HL-60/S4 treated with phorbol 12-myristate 13-acetate at 8.2 ng/mL for 4 days and 3 days (cell line): ENCODE measurements at regions not wholly inside any gene's neighbourhood (a gene's known extent, or its start where the extent isn't known, plus 50 kb on each side); places are given as distances from the start of the nearest gene placed in this dataset.

ENCODE experiments used
- in situ Hi-C: fragments of 300-500 bp; cut with MboI; formaldehyde crosslinking; loops from 2 replicates; pipeline ENCODE4 v1.15.0; 2022; ENCODE audit warnings: low sequenced_read_pairs

DNA sequence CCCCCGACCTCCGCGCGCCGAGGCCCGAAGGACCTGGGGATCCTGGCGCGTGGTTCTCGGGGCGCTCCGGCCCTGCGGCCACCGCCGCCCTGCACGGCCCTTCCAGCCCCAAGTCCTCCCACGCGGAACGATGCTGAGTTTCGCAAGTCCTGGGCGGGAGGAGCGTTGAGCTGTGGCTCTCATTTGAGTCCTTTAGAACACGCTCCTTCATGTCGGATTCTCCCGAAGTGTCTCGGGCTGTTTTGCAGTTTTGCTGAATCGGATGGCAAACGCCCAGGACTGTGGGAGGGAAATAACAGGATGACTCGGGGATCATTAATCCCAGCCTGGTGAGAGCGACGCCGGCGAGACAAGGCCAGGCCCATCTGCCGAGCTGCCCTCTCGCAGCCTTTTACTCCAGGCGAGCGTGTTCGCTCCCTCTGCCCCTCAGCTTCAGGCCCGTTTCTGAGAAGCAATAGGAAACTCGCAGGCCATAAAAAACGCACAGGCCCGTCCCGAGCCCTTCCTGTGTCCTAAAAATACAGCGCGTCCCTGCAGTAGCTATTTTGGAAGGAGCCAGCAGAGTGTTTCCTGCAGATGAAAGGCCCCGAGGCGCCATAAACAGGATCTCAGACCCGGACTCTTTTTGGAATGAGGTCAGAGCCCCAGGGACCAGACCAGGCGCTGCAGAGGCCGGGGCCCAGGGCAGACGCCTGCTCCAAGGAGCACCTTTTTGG lies 153.5 kb downstream of the DLL1 start:
- in situ Hi-C loops: no loop called here

DNA sequence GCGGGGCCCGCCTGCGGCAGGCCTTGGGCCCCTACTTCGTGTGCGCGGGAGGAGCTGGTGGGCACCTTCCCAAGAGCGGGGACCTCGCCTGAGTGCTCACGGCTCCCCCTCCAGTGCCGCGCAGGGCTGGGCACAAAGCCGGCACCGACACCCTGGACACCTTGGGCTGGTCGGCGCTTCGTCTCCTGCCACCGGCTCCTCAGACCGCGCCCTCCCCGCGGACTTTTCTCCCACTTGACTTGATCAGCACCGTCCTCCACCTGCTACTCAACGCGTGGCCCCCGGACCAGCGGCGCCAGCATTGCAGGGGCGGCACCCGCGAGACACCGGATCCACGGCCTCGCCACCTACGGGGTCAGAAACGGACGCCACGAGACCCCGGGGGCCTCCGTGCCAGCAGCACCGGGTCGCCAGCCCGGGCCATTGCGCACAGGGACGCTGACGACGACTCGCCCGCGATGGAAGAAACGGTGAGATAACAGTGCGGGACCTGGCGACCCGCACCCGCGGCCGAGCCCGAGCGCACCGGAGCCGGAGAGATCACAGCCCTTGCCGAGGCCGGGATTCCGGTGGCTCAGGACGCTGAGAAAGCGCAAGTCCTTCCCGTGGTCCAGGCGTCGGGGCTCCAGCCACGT lies 154.2 kb downstream of the DLL1 start:
- in situ Hi-C loops: no loop called here

DNA sequence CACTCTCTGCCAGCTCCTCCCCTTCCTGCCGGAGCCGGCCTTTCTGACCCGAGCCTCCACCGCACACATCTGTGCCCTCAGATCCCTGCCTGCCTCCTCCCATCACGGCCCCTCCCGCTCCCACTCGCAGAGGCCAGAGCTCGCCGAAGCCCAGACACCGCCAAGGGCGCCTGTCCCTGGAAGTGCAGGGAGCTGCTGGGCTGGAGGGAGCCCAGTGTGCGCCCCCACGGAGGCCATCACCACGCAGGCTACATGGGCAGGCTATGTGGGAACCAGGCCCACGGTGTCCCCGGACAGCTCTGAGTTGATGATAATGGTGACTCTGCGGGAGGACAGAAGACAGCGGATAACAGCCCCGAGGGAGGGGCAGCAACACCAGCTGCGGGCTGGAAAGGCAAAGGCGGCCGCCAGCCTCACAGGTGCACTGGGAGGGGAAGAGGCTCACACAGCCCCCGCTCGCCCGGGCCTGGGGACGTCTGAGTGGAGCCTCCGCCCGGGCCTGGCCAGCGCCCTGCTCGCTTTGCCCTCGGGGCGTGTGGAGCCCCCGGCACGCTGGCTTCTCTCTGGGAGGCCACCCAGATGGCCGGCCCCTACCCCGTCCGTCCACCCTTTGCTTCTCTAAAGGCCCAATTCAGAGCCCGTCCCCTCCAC lies 154.9 kb downstream of the DLL1 start:
- in situ Hi-C loops: no loop called here

DNA sequence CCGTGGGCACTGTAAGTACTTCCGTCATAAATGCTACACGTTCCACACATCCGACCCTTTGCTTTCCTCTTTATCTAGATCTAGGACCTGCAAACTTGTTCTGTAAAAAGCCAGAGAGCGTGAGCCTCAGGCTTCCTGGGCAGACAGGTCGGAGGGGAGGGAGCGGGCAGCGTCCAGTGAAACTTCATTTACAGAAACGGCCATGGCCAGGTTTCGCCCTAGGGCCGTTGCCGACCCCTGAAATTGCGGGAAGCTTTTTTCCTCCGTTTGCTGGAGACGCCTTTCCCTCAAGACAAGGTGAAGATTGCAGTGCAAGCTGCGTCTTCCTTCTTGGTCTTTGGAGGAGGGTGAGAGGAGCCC lies 155.4 kb downstream of the DLL1 start:
- in situ Hi-C loops: no loop called here

DNA sequence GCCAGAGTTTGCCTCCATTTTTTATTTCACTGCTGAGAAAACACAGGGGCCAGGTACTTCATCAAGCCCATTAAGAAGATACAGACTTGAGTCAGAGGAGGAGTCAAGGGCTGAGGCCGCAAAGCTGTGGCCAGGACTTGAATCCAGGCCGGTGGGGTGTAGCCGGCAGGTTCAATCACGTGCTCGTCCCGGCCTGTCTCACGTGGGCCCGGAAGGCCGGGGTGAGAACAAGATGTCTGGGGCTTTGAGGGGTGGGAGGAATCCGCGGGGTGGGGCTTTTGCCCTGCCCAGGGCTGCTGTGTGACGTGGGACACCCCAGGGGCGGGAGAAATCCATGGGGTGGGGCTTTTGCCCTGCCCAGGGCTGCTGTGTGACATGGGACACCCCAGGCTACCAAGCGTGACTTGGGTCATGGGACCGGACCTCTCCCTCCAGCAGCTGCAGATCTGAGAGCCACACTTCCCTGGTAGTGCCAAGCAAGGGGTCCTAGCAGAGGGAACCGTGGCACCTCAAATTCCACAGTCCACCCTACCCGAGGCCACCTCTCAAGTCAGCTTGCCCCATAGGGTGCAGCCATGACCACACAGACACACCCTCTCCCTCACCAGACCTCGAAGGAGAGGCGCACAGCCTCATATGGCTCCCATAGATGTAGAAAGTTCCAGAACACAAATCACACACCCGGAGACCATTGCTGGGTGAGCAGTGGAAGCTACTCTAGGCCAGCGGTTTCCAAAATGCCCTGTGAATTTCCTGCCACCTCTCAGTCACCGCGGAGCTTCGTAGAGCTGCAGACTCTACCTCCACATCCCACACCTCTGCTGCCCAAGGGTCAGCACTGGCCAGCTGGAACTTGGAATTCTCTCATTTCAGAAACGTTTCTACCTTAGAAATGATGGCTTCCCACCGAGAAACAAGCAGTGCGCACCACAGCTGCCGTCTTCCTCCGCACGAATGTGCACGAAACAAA lies 156.1 kb downstream of the DLL1 start:
- in situ Hi-C loops: no loop called here

DNA sequence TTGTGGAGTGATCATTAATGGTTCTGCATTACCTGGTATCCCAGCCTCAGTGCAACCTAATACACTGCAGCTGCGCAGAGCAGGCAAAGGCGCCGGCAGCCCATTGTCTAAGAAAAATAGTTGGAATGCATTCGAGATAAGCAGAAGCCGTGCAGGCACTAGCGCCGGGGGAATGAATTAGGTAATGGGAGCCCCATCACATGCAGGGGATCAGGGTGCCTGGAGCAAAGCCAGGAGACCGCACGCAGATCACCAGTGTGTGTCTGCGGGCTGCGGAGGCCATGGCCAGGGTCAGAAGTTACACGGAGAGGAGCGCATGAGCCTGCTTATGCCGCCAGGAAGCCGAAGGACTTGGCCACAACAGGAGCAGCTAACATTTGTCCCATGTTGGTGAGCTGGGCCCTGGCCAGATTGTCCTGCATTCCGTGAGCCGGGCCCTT lies 156.8 kb downstream of the DLL1 start:
- in situ Hi-C loops: no loop called here

DNA sequence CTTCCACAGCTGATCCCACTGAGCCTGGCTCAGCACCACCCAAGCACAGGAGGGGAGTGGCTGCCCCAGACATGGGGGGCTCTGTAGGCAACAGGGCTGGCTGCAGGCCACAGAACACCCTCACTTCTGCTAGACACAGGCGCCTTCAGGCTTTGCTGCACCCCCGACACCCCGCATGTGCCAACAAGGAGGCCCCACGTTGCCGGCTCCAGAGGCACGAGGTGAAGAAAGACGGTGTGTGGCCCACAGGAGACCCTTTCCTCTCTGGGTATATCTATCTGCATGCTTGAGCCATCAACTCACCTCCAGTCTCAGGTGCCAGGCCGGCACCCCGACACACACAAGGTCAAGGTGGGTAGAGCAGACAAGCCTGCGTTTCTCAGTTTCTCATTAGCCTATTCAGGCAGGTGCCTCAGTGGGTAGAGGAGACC lies 158.3 kb downstream of the DLL1 start:
- in situ Hi-C loops: no loop called here

DNA sequence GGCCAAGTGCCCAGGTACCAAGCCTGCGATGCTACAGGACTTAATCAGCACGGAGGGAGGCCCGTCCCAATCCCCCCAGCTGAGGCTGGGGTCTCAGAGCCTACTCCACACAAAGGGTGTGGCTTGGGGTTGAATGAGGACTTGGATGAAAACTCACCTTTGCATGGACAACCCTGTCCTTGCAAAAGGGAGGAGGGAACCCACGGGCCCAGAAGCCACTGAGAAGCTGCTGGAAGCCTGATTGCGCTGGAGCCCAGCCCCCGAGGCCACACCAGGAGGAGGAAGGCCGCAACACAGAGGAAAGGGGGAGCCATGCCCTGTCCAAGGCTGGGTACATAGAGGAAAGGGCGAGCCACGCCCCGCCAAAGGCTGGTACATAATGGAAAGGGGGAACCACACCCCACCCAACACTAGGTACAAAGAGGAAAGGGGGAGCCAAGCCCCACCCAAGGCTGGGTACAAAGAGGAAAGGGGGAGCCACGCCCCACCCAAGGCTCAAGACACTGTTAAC lies 158.8 kb downstream of the DLL1 start:
- in situ Hi-C loops: no loop called here

DNA sequence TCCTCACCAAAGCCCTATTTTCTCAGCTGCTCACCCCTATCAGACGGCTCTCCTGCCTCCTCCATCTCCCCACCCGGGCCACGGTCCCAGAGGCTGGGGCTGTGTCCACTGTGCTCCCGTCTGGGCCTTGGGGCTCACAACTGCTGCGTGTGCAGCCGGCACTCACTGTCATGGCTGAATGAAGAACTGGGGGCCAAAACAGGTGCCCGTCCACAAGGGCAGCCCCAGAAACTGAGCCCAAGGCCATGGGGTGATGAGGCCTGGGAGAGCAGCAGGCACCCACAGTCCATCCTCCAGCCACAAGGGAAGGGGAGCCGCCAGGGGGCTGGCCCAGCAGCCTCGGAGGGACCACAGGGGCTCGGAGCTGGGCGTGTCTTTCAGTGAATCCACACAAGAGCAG lies 159.5 kb downstream of the DLL1 start:
- in situ Hi-C loops: no loop called here

DNA sequence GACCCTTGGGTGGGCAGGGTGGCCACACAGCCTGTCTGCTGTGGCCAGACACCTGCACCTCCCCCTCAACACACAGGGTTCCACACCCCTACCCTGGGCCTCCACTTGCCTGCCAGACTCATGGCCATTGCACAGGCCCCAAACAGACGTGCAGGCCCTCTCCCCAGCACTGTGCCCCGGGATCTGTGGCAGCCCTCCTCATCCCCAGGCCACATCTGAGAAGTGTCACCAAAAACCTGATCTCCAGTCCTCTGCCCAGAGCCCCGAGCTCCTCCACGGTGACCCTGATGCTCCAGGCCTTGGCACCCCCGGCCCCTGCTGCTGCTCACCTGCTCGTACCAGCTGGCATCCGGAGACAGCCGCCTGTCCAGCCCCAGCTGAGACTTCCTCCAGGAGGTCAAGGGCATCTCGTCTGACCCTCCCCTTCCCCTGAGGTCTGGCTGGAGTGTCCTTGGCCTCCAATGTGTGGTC lies 160.1 kb downstream of the DLL1 start:
- in situ Hi-C loops: no loop called here

DNA sequence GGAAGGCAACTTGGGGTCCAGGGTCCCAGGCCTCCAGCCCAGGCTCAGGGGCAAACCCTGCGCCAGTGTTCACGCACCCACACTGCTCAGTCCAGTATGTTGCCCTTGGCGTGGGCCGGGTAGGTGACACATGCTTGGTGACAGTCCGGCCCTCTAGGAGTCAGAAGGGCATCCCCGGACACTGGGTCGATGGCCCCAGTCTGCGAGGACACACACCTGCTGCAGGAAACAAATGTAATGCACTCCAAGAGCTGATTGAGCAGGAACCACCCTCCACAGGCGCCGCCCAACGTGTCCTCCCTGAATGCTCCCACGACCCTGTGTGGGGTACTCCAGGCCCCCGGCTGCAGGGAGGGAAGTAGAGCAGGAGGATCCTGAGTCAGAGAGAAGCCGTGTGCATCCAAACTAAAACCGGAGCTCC lies 160.7 kb downstream of the DLL1 start:
- in situ Hi-C loops: no loop called here

DNA sequence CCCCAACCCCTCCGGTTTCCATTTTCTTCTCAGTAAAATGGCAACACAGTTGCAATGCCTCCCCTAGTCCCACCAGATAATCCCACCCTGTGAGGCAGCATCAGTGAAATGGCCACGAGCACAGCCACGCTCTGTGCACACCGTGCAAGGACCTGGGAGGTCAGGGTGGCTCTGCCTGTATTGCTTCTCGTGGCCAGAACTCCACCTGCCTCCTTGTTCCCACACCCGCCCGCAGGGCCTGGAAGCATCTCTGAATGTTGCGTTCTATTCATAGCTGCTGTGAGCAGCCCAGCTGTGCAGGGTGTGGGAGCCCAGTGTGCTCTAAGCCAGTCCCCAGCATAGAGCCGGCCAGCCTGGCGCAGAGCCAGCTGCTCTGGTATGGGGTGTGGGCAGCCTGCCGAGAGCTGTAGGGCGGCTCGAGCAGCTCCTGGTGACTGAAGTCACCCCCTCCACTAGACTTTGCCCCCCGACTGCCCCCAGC lies 161.1 kb downstream of the DLL1 start:
- in situ Hi-C loops: no loop called here

DNA sequence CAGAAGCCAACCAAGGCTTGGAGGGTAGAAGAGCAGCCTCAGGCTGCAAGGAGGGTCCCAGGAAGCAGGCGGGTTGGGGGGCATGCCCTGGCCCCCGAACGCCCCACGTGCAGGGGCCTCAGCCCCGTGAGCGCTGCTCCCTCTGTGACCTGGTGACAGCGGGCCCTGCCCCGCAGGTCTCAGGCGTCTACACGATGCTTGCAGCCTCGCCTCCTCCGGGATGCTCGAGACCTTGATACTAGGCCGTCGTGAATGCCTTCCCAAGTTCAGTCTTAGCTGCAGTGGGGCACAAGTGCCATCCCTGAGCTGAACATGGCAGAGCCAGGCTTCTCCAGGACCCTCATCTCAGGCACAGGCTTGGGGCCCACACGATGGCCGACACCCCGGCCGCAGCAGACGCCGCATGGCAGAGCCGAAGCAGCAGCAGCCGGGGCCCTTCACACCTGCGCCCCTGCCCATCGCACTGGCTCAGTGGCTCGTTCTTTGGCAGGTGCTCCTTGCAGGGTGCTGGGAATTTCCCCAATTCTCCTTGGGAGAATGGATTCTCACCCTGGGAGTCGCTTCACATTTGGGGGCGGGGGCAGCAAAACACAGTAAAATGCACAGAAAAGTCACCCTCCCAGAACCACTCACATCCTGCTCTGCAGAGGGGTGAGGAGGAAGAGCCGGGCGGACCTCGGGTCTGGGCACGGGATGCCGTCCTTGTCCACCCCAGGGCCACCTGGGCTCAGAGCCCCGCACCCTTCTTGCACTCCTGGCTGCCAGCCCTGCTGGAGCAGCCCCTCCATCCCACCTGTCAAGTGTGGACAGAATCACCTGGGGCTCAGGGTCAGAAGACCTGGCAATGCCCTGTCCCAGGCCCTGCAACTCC lies 161.8 kb downstream of the DLL1 start:
- in situ Hi-C loops: no loop called here

DNA sequence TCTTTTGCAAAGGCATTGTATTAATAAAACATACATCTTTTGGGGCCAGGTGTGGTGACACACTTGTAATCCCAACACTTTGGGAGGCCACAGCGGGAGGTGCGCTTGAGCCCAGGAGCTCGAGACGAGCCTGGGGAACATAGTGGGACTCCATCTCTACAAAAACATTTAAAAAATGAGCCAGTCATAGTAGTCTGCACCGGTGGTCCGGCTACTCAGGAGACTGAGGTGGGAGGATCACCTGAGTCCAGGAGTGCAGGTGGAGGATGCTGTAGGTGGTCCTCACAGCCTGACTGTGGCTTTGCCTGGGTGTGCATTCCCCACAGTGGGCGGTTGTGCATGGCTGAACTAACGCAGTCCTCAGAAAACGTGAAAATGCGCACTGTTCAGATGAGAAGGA lies 162.5 kb downstream of the DLL1 start:
- in situ Hi-C loops: no loop called here

DNA sequence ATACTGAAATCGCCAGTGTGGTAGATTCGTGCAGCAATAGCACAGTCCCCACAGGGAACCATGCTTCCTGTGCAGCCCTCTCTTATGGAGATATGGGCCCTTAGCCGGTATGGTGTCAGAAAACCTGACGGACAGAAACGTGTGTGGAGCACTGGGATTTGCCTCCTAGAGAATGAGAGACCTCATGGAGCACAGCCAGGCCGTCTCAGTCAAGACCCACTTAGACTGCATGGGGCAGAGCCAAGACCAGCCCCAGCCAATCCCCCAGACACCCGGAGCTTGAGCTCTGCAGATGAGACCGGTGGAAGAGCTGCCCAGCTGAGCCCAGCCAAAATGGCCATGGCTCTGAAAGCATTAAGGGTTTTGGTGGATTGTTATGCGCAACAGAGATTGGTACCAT lies 163.7 kb downstream of the DLL1 start:
- in situ Hi-C loops: no loop called here

DNA sequence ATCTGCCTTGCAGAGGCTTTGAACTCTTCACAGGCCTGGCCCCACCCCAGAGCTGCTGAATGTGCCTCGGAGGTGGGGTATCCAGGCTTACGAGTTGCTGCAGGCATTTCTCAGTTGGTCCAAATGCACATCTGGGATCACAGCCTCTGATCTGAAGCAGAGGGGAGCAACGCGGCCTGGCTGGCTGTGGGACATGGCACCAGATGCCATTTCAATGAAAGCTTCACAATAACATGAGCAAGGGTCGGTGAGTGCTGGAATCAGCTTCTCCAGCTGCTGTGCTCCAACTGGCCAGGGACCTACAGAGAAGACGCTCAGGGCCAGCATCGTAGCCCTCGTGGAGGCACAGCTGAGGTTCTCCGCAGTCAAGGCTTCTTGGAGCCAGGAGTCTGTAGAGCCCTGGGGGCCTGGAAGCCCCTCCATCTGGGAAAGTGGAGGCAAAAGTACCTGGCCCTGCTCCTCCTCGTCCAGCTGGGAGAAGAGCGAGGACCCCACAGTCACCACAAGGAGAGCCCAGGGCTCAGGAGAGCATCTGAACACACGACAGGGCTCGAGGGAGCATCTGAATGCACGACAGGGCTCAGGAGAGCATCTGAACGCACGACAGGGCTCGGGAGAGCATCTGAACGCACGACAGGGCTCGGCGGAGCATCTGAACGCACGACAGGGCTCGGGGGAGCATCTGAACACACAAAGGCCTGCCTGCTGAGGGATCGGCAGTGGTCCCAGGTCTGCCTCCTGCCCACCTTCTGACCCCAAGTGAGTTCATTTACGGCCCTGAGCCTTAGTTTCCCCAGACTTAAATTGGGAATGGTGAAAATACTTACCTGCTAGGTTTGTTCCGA lies 165.2 kb downstream of the DLL1 start:
- in situ Hi-C loops: no loop called here

DNA sequence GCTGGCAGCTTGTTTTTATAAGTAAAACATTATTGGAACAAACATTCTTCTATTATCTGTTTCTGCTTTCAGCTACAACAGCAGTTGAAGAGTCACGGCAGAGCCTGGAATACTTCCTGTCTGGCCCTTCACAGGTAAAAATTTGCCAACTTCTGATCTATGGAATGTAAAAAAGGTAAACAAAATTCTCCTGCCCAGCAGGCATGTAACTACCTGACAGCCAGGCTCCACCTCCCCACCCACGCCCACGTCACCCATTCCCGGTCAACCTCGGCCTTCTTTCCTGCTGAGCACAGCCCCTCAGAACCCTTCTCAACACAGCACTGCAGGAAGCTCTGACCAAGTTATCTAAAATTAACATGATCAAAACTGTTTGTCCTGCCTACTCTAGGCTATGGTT lies 166.0 kb downstream of the DLL1 start:
- in situ Hi-C loops: no loop called here

DNA sequence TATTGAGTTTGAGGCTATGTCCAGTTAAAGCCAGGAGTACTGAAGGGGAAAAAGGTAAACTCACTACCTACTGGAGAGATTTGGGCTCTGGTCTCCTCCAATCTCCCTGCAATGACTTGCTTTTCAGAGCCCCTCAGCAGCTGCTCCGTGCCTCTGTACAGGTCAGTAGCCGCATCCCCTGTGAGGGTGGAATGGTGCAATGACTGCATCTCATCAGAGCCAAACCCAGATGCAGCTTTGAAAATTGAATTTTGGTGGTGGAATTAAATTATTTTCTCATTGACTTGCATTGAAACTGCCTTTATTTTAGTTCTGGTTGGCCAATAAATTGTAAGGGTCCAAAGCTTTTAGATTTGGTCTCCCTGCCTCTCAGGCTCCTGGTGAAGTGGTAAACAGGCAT lies 166.7 kb downstream of the DLL1 start:
- in situ Hi-C loops: no loop called here

DNA sequence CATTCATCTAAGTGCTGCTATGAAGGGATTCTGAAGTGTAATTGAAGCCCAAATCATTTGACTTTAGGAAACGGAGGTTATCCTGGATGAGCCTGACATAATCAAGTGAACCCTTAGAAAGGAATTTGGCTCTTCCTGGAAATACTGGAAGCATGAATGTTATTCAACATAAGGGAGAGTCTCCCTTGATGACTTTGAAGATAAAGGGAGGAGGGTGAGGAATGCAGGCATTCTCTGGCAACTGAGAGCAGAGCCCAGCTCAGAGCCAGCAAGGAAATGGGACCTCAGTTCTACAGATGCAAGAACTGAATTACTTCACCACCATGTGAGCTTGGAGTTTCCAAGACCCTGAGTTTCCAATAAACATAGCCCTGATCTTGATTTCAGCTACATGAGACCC lies 168.2 kb downstream of the DLL1 start:
- in situ Hi-C loops: no loop called here
